H1 (cell line): ENCODE measurements at regions not wholly inside any gene's neighbourhood (a gene's known extent, or its start where the extent isn't known, plus 50 kb on each side); places are given as distances from the start of the nearest gene placed in this dataset.

Experiments
- CBX8 ChIP-seq: fragments of 300-800, 300-1000 bp; sonication (generic); IDR thresholded peaks from 2 replicates; pipeline ENCODE4 v1.7.1; 2016; ENCODE audit warnings: low read depth, low read length, borderline replicate concordance
- EGR1 ChIP-seq: IDR thresholded peaks from 2 replicates; pipeline ENCODE4 v1.6.1; 2011; ENCODE audit warnings: low read depth, low read length, borderline replicate concordance
- EZH2 ChIP-seq: fragments of 200-600 bp; sonication (generic); IDR thresholded peaks from 2 replicates; pipeline ENCODE4 v1.7.1; 2012; ENCODE audit warnings: low read depth, mild to moderate bottlenecking, moderate library complexity, low read length, inconsistent platforms; ENCODE audit not compliant: severe bottlenecking
- MAFK ChIP-seq: IDR thresholded peaks from 2 replicates; pipeline ENCODE4 v1.6.1; 2012; ENCODE audit warnings: low read depth, mild to moderate bottlenecking, improper control_type of control experiment, low read length
- SIX5 ChIP-seq: IDR thresholded peaks from 2 replicates; pipeline ENCODE4 v1.6.1; 2011; ENCODE audit warnings: mild to moderate bottlenecking, low read depth, low read length
- TAF1 ChIP-seq: IDR thresholded peaks from 2 replicates; pipeline ENCODE4 v1.6.1; 2011; ENCODE audit warnings: mild to moderate bottlenecking, low read depth, low read length

DNA sequence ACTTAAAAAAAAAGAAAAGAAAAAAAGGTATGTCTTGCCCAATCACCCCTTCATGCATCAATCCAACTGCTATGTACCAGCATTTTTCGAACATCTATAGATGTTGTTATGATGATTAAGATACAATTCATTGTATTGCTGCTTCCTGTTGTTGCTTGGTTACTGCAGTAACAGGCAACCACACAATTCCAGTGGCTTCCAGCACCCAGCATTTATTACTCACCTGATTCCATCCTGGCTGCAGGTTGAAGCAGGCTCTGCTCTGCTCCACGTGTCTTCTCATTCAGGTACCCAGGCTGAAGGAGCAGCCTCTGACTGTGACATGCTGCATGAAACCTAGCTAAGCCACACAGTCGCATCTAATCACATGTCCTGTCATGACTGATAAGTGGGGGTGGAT, 196.9 kb downstream of the INO80D start (continued):
- TF ChIP-seq CBX8, result no peak
- TF ChIP-seq EZH2, result no peak
- TF ChIP-seq TAF1, result no peak
- no peak for TF ChIP-seq SIX5
- TF ChIP-seq EGR1, result no peak
- TF ChIP-seq MAFK, result no peak
